ENCODE measurements at regions not wholly inside any gene's neighbourhood (a gene's known extent, or its start where the extent isn't known, plus 50 kb on each side); places are given as distances from the start of the nearest gene placed in this dataset.

DNA sequence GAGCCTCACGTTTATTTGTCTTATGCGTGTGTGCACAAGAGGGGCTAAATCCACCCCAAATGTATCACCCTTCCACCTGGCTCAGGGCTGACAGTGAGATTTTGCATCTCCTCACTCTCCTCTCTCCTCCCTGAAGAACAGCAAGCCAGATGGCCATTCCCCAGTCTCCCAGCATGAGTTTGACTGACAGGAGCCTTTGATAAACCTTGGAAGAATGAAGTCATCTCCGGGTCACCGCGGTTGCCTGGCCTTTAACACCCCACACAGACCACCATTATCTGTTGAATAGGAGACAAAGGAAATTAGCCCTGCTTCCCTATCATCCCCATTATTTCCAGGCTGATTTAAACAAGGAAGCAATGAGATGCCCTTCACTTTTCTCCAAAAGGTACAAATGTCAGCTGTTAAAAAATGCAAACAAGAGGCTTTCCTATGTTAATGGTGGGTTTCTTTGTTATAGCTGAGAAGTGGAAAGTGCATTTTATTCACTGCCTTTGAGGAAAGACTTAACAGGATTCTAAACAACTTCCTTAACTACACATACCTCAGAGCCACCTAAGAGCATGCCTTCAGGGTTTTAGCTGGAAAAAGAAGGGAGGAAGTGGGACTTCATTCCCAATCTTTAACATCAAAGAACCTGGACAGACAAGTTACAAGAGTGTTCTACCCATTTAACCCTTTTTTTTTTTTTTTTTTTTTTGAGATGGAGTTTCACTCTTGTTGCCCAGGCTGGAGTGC lies 524.8 kb upstream of the ID4 start:
- BruUV-seq (replicated peaks), result no TSS peak
- intact Hi-C loops (cut with micrococcal nuclease), result no loop called here
- POLR2A ChIA-PET (ENCODE audit: unreplicated experiment), result no interaction called here

DNA sequence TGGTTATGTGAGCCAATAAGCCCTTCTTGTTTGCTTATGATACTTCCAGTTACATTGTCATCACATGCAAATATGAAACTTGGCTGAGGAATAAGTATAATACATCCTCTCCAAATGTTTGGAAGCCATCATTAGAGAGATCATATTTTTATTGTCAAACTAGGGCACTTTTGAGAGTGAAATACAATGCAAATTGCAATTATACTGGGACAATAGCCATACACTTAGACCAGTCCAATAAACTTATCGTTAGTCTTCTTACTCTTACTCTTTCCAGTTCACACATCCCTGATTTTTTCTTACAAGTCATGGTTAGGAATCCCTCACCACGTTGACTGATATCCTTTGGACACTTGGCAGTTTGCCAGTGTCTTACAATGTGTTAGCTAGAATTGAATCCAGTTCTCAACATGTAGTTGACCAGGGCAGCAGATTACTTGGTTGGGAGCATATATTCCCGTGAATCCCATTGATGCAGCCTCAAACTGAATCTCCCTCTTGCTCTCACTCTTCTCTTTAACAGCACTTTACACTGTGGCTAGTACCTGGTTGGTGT lies 519.7 kb upstream of the ID4 start:
- Histone ChIP-seq H3K9me3 (ENCODE audit: low read length) (no peaks in the 10 kb centered on the region), H3K9me2 (replicated peaks; ENCODE audit: low read length) (no peaks in the 10 kb centered on the region), H3K4me2 (ENCODE audit: low read length) (no peak overlapping the region), H3K27me3 (ENCODE audit: low read length) (no peaks in the 10 kb centered on the region), H3K79me2 (ENCODE audit: low read length) (no peaks in the 10 kb centered on the region), H2AFZ (ENCODE audit: low read length) (no peak overlapping the region), H3K4me1 (ENCODE audit: insufficient read depth, low read length) (no peaks in the 10 kb centered on the region), H3K9ac (ENCODE audit: low read length) (no peak overlapping the region), H4K20me1 (ENCODE audit: low read length) (no peaks in the 10 kb centered on the region), H3K4me3 (ENCODE audit: low read length) (no peak overlapping the region), H3K36me3 (ENCODE audit: low read depth, low read length) (no peaks in the 10 kb centered on the region), H3F3A (ENCODE audit: low read length, unreplicated experiment) (no peaks in the 10 kb centered on the region), H3K27ac (ENCODE audit: low read length) (no peak overlapping the region)
- ATAC-seq (no peak), DNase-seq (no peak)
- intact Hi-C loops (cut with micrococcal nuclease), result no loop called here
- CTCF ChIA-PET, result no interaction called here
- no TSS peak for BruUV-seq (replicated peaks)
- TF ChIP-seq EZH2phosphoT487 (IDR thresholded peaks at IDR 0.05; ENCODE audit: borderline replicate concordance, low read length), result no peak
- TF ChIP-seq, protein P1, sequence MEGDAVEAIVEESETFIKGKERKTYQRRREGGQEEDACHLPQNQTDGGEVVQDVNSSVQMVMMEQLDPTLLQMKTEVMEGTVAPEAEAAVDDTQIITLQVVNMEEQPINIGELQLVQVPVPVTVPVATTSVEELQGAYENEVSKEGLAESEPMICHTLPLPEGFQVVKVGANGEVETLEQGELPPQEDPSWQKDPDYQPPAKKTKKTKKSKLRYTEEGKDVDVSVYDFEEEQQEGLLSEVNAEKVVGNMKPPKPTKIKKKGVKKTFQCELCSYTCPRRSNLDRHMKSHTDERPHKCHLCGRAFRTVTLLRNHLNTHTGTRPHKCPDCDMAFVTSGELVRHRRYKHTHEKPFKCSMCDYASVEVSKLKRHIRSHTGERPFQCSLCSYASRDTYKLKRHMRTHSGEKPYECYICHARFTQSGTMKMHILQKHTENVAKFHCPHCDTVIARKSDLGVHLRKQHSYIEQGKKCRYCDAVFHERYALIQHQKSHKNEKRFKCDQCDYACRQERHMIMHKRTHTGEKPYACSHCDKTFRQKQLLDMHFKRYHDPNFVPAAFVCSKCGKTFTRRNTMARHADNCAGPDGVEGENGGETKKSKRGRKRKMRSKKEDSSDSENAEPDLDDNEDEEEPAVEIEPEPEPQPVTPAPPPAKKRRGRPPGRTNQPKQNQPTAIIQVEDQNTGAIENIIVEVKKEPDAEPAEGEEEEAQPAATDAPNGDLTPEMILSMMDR (conservative IDR thresholded peaks at IDR 0.05; ENCODE audit: low read depth, low read length), result no peak
- POLR2A ChIA-PET (ENCODE audit: unreplicated experiment), result no interaction called here

More for the DNA sequence above, 524.8 kb upstream of the ID4 start:
- H3K4me2 ChIP-seq (ENCODE audit: low read length), result no peak overlapping the region
- H3K27ac ChIP-seq (ENCODE audit: low read length), result no peak overlapping the region
- no peaks in the 10 kb centered on the region for H3K27me3 ChIP-seq (ENCODE audit: low read length)
- H3K4me1 ChIP-seq (ENCODE audit: insufficient read depth, low read length), result no peaks in the 10 kb centered on the region
- H4K20me1 ChIP-seq (ENCODE audit: low read length), result no peaks in the 10 kb centered on the region
- H3K36me3 ChIP-seq (ENCODE audit: low read depth, low read length), result no peaks in the 10 kb centered on the region
- H3K9ac ChIP-seq (ENCODE audit: low read length), result no peak overlapping the region
- ATAC-seq (no peak), DNase-seq (no peak)
- no peaks in the 10 kb centered on the region for H3K9me2 ChIP-seq (replicated peaks; ENCODE audit: low read length)
- no peak overlapping the region for H2AFZ ChIP-seq (ENCODE audit: low read length)
- TF ChIP-seq, protein P1 (conservative IDR thresholded peaks at IDR 0.05; ENCODE audit: low read depth, low read length), result no peak
- TF ChIP-seq EZH2 (IDR thresholded peaks at IDR 0.05; ENCODE audit: low read length, unreplicated experiment) (no peak), EZH2phosphoT487 (IDR thresholded peaks at IDR 0.05; ENCODE audit: borderline replicate concordance, low read length) (no peak)
- H3K4me3 ChIP-seq (ENCODE audit: low read length), result no peak overlapping the region
- CTCF ChIA-PET, result no interaction called here
- no peaks in the 10 kb centered on the region for H3F3A ChIP-seq (ENCODE audit: low read length, unreplicated experiment)
- no peaks in the 10 kb centered on the region for H3K9me3 ChIP-seq (ENCODE audit: low read length)
- H3K79me2 ChIP-seq (ENCODE audit: low read length), result no peaks in the 10 kb centered on the region

DNA sequence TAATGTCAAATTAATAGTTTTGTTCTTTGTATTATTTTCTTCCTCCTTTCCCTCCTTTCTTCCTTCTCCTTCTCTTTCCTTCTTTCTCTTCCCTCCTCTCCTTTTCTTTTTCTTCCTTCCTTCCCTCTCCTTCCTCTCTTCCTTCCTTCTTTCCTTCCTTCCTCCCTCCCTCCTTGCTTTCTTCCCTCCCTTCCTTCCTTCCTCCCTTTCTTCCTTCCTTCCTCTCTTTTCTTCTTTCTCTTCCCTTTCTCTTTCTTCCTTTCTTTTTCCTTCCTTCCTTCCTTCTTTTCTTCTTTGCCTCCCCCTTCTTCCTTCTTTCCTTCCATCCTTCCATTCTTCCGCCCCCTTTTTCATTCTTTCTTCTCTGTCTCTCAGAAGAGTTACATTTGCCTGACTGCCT lies 518.2 kb upstream of the ID4 start:
- POLR2A ChIA-PET (ENCODE audit: unreplicated experiment), result no interaction called here
- no peak for TF ChIP-seq EZH2 (IDR thresholded peaks at IDR 0.05; ENCODE audit: low read length, unreplicated experiment)
- TF ChIP-seq, protein P1 (conservative IDR thresholded peaks at IDR 0.05; ENCODE audit: low read depth, low read length), result no peak
- TF ChIP-seq EZH2phosphoT487 (IDR thresholded peaks at IDR 0.05; ENCODE audit: borderline replicate concordance, low read length), result no peak
- intact Hi-C loops (cut with micrococcal nuclease), result no loop called here
- ATAC-seq (no peak), DNase-seq (no peak)
- Histone ChIP-seq H3K4me1 (ENCODE audit: insufficient read depth, low read length) (no peaks in the 10 kb centered on the region), H2AFZ (ENCODE audit: low read length) (no peak overlapping the region), H3F3A (ENCODE audit: low read length, unreplicated experiment) (no peaks in the 10 kb centered on the region), H3K79me2 (ENCODE audit: low read length) (no peaks in the 10 kb centered on the region), H3K4me2 (ENCODE audit: low read length) (no peak overlapping the region), H3K9ac (ENCODE audit: low read length) (no peak overlapping the region), H3K9me3 (ENCODE audit: low read length) (no peaks in the 10 kb centered on the region), H4K20me1 (ENCODE audit: low read length) (no peaks in the 10 kb centered on the region), H3K27me3 (ENCODE audit: low read length) (no peaks in the 10 kb centered on the region), H3K4me3 (ENCODE audit: low read length) (no peak overlapping the region), H3K9me2 (replicated peaks; ENCODE audit: low read length) (no peaks in the 10 kb centered on the region), H3K36me3 (ENCODE audit: low read depth, low read length) (no peaks in the 10 kb centered on the region), H3K27ac (ENCODE audit: low read length) (no peak overlapping the region)
- CTCF ChIA-PET, result no interaction called here
- BruUV-seq (replicated peaks), result no TSS peak

Data from PC-3 (cell line).